Endothelial cell of umbilical vein (primary cell): ENCODE measurements at regions not wholly inside any gene's neighbourhood (a gene's known extent, or its start where the extent isn't known, plus 50 kb on each side); places are given as distances from the start of the nearest gene placed in this dataset.

ENCODE experiments used
- BruUV-seq: library from RNA; stranded (reverse); fragments of 400-500 nt; replicated peaks from 2 replicates; lab custom pipeline; 2021; lab: Mats Ljungman, UMichigan
- CTCF ChIA-PET: fragments of 300-600, 350-600 bp; sonication (Branson Sonifier 250); formaldehyde crosslinking; loops from one replicate; lab custom pipeline; 2021; ENCODE audit warnings: antibody characterized with exemption, inconsistent platforms; lab: Charles Lee
- POLR2A ChIA-PET: fragments of 300-600, 350-600 bp; sonication (Branson Sonifier 250); formaldehyde crosslinking; loops from one replicate; lab custom pipeline; 2021; ENCODE audit warnings: antibody characterized with exemption, inconsistent platforms; lab: Charles Lee
- DNase-seq: peaks from one replicate; pipeline ENCODE4 v3.0.0-alpha.2; 2011; ENCODE audit warnings: low read depth, low spot score
- FAIRE-seq: peaks from 2 replicates; lab custom pipeline; 2011; peaks lifted over from hg19 to GRCh38; lab: Jason Lieb, UNC
- H2AFZ ChIP-seq: 2 replicates; pipeline ENCODE4 v1.6.0; 2012; ENCODE audit warnings: low read depth, low read length, control low read depth, inconsistent platforms
- H3K27ac ChIP-seq: 2 replicates; pipeline ENCODE4 v1.5.1; 2011; ENCODE audit warnings: low read depth, mild to moderate bottlenecking, control low read depth, low read length, moderate library complexity; ENCODE audit not compliant: insufficient read depth
- H3K27me3 ChIP-seq, 2 experiments: 2 replicates each; pipeline versions ENCODE4 v1.6.0 to v1.6.1; 2011; ENCODE audit warnings: low read length in 2 of 2, mixed read lengths in 1 of 2; ENCODE audit not compliant: control insufficient read depth in 2 of 2, insufficient read depth in 2 of 2
- H3K36me3 ChIP-seq, 2 experiments: 2 replicates in 1 of 2; 3 replicates in 1 of 2; pipeline ENCODE4 v1.5.1; 2011; ENCODE audit warnings: low read length in 2 of 2, mild to moderate bottlenecking in 1 of 2, moderate library complexity in 1 of 2; ENCODE audit not compliant: control insufficient read depth in 2 of 2, insufficient read depth in 2 of 2; ENCODE audit errors: extremely low read depth in 1 of 2
- H3K4me1 ChIP-seq: 3 replicates; pipeline ENCODE4 v1.5.1; 2011; ENCODE audit warnings: mild to moderate bottlenecking, low read length; ENCODE audit not compliant: control insufficient read depth, insufficient read depth; ENCODE audit errors: extremely low read depth
- H3K4me2 ChIP-seq: 2 replicates; pipeline ENCODE4 v1.6.1; 2011; ENCODE audit warnings: low read length, control low read depth, mixed read lengths; ENCODE audit not compliant: insufficient read depth
- H3K4me3 ChIP-seq, 3 experiments: fragments of 200-600 bp in 1 of 3; sonication (generic), shearing (Covaris generic) in 1 of 3; replicated peaks in 1 of 3; 2 replicates each; pipeline ENCODE4 v1.5.1; 2011 to 2016; ENCODE audit warnings: control low read depth in 3 of 3, low read length in 3 of 3, mild to moderate bottlenecking in 2 of 3, inconsistent platforms in 1 of 3, low read depth in 1 of 3, moderate library complexity in 1 of 3; ENCODE audit not compliant: insufficient read depth in 1 of 3
- H3K79me2 ChIP-seq: 2 replicates; pipeline ENCODE4 v1.6.0; 2012; ENCODE audit warnings: low read length, inconsistent platforms; ENCODE audit not compliant: control insufficient read depth, insufficient read depth
- H3K9ac ChIP-seq: replicated peaks from 2 replicates; pipeline ENCODE3; 2011; ENCODE audit warnings: low read length, control low read depth; ENCODE audit not compliant: insufficient read depth; ENCODE audit errors: extremely low read depth
- H3K9me1 ChIP-seq: replicated peaks from 3 replicates; pipeline ENCODE4 v1.6.0; 2011; ENCODE audit warnings: mild to moderate bottlenecking, low read length; ENCODE audit not compliant: control insufficient read depth, insufficient read depth; ENCODE audit errors: extremely low read depth
- H3K9me3 ChIP-seq: replicated peaks from 2 replicates; pipeline ENCODE4 v1.5.1; 2012; ENCODE audit warnings: low read length, inconsistent platforms; ENCODE audit not compliant: control insufficient read depth, insufficient read depth
- H4K20me1 ChIP-seq: replicated peaks from 2 replicates; pipeline ENCODE3; 2011; ENCODE audit warnings: mild to moderate bottlenecking, low read length; ENCODE audit not compliant: control insufficient read depth, insufficient read depth; ENCODE audit errors: extremely low read depth
- EZH2 ChIP-seq: IDR thresholded peaks from 2 replicates; pipeline ENCODE4 v1.6.1; 2012; ENCODE audit warnings: borderline replicate concordance, low read depth, mild to moderate bottlenecking, moderate library complexity, low read length, inconsistent platforms; ENCODE audit not compliant: severe bottlenecking
- FOS ChIP-seq: IDR thresholded peaks from 2 replicates; pipeline ENCODE4 v1.6.1; 2011; ENCODE audit warnings: mild to moderate bottlenecking, low read length, moderate library complexity, borderline replicate concordance; ENCODE audit not compliant: insufficient read depth
- GATA2 ChIP-seq: IDR thresholded peaks from 2 replicates; pipeline ENCODE4 v1.7.0; 2011; ENCODE audit warnings: low read depth, mild to moderate bottlenecking, moderate library complexity, mixed read lengths, low read length; ENCODE audit not compliant: insufficient read length, insufficient read depth
- JUN ChIP-seq: IDR thresholded peaks from 2 replicates; pipeline ENCODE4 v1.6.1; 2011; ENCODE audit warnings: borderline replicate concordance, low read depth; ENCODE audit not compliant: insufficient read length, insufficient read depth
- MAX ChIP-seq: IDR thresholded peaks from 2 replicates; pipeline ENCODE4 v1.6.1; 2011; ENCODE audit not compliant: insufficient read depth, insufficient read length
- MYC ChIP-seq: IDR thresholded peaks from one replicate; pipeline ENCODE4 v1.6.1; 2011; ENCODE audit warnings: mild to moderate bottlenecking, low read depth, low read length
- POLR2A ChIP-seq: IDR thresholded peaks from 2 replicates; pipeline ENCODE4 v1.6.1; 2012; ENCODE audit warnings: low read depth, mild to moderate bottlenecking, control low read depth, low read length
- POLR2AphosphoS5 ChIP-seq: IDR thresholded peaks from 2 replicates; pipeline ENCODE4 v1.6.1; 2012; ENCODE audit warnings: low read depth, mild to moderate bottlenecking, control low read depth, low read length, moderate library complexity; ENCODE audit not compliant: insufficient read depth
- dilution Hi-C: fragments of 300-500 bp; cut with MboI; formaldehyde crosslinking; loops from one replicate; pipeline ENCODE4 v1.15.0; 2019; ENCODE audit warnings: low sequenced_read_pairs; ENCODE audit not compliant: extremely low pct_ligation_motif_present
- intact Hi-C: fragments of 100-400 bp; cut with micrococcal nuclease; formaldehyde crosslinking; loops from one replicate; pipeline ENCODE4 v1.10.0; 2022
- TF ChIP-seq, protein P1 (sequence below), 2 donors: IDR thresholded peaks; 1 replicate in 1 of 2; 2 replicates in 1 of 2; pipeline ENCODE4 v1.5.1; 2011; ENCODE audit warnings: low read length in 2 of 2, mild to moderate bottlenecking in 2 of 2, moderate library complexity in 2 of 2, control low read depth in 1 of 2, inconsistent platforms in 1 of 2, low read depth in 1 of 2; ENCODE audit not compliant: insufficient read depth in 1 of 2; ENCODE audit errors: extremely low read depth in 1 of 2

DNA sequence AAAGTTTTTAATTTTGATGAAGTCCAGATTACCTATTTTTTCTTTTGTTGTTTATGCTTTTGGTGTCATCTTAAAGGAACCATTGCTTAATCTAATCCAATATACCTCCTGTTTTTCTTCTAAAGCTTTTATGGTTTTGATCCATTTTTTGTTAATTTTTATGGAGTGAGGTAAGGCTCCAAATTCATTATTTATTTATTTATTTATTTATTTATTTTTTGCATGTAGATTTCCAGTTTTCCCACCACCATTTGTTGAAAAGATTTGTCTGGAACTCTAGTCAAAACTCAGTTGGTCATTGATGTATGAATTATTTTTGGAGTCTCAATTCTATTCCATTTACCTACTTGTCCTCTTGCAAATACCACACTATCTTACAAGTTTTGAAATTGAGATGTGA, 99.4 kb upstream of the RBMS1 start:
- H3K36me3 ChIP-seq, result no peaks in the 10 kb centered on the region
- CTCF ChIA-PET, result no interaction called here
- no peaks in the 10 kb centered on the region for H4K20me1 ChIP-seq
- DNase-seq (no peak), FAIRE-seq (no peak)
- H3K27me3 ChIP-seq, result no peaks in the 10 kb centered on the region
- no TSS peak for BruUV-seq
- H3K4me2 ChIP-seq, result no peak overlapping the region
- TF ChIP-seq FOS, result no peak
- TF ChIP-seq MYC, result no peak
- no peak for TF ChIP-seq GATA2
- no peak for TF ChIP-seq POLR2AphosphoS5
- TF ChIP-seq EZH2, result no peak
- TF ChIP-seq, protein P1, sequence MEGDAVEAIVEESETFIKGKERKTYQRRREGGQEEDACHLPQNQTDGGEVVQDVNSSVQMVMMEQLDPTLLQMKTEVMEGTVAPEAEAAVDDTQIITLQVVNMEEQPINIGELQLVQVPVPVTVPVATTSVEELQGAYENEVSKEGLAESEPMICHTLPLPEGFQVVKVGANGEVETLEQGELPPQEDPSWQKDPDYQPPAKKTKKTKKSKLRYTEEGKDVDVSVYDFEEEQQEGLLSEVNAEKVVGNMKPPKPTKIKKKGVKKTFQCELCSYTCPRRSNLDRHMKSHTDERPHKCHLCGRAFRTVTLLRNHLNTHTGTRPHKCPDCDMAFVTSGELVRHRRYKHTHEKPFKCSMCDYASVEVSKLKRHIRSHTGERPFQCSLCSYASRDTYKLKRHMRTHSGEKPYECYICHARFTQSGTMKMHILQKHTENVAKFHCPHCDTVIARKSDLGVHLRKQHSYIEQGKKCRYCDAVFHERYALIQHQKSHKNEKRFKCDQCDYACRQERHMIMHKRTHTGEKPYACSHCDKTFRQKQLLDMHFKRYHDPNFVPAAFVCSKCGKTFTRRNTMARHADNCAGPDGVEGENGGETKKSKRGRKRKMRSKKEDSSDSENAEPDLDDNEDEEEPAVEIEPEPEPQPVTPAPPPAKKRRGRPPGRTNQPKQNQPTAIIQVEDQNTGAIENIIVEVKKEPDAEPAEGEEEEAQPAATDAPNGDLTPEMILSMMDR (IDR thresholded peaks at IDR 0.05; ENCODE audit: extremely low read depth in 1 of 2, insufficient read depth in 1 of 2, low read depth in 1 of 2, low read length in 2 of 2), result no peak
- TF ChIP-seq JUN, result no peak
- no peak for TF ChIP-seq MAX
- no peak for TF ChIP-seq POLR2A
- intact Hi-C loops, result loop anchor here (1.0 to 5.0 kb wide), 2 partner anchors 32 to 74 kb away; no protein-coding TSS in a partner anchor
- H3K4me1 ChIP-seq, result no peaks in the 10 kb centered on the region
- dilution Hi-C loops, result no loop called here
- H3K9me1 ChIP-seq, result no peaks in the 10 kb centered on the region
- H3K9me3 ChIP-seq, result no peaks in the 10 kb centered on the region
- no peak overlapping the region for H3K9ac ChIP-seq
- H3K4me3 ChIP-seq, result no peak overlapping the region
- no peak overlapping the region for H2AFZ ChIP-seq
- no peak overlapping the region for H3K27ac ChIP-seq
- H3K79me2 ChIP-seq, result no peaks in the 10 kb centered on the region
- POLR2A ChIA-PET, result no interaction called here
